Urothelium cell line (cell line): ENCODE measurements at regions not wholly inside any gene's neighbourhood (a gene's known extent, or its start where the extent isn't known, plus 50 kb on each side); places are given as distances from the start of the nearest gene placed in this dataset.
"Not testable (repeated sequence)": the region's sequence is repeated elsewhere in the genome, so short reads cannot be mapped to it uniquely, and the experiment has no call there.

Experiments used
- DNase-seq: peaks from one replicate; pipeline ENCODE4 v3.0.0; 2011; ENCODE audit warnings: low spot score, mixed read lengths
- FAIRE-seq: peaks from 2 replicates; lab custom pipeline; 2011; peaks lifted over from hg19 to GRCh38; lab: Jason Lieb, UNC

- no peak for DNase-seq
- no peak for FAIRE-seq
Measured at GRCh38 chr20:54323227-54323734, 115.4 kb downstream of the PFDN4 start.

- DNase-seq = no peak
- no peak for FAIRE-seq
Measured at GRCh38 chr20:54324041-54324440, 116.2 kb downstream of the PFDN4 start.

GRCh38 chr20:54324652-54325285, 116.9 kb downstream of the PFDN4 start:
- FAIRE-seq (peak; percentile 37), DNase-seq (no peak)

- FAIRE-seq (no peak), DNase-seq (no peak)
Measured at GRCh38 chr20:54335299-54335698, 127.4 kb downstream of the PFDN4 start.

GRCh38 chr20:54337144-54337543, 129.3 kb downstream of the PFDN4 start:
- FAIRE-seq (peak; percentile 40), DNase-seq (no peak)

- no peak for DNase-seq
- FAIRE-seq = peak; percentile 27
Measured at GRCh38 chr20:54339093-54339492, 131.2 kb downstream of the PFDN4 start.

- no peak for FAIRE-seq
- DNase-seq = no peak
Measured at GRCh38 chr20:54340206-54340605, 132.3 kb downstream of the PFDN4 start.

GRCh38 chr20:54340667-54341081, 132.8 kb downstream of the PFDN4 start:
- FAIRE-seq (no peak), DNase-seq (no peak)

- no peak for DNase-seq
- FAIRE-seq = no peak
Measured at GRCh38 chr20:54342258-54342920, 133.0 kb upstream of the DOK5 start.

- FAIRE-seq (no peak), DNase-seq (no peak)
Measured at GRCh38 chr20:54343099-54343498, 132.3 kb upstream of the DOK5 start.

- no peak for DNase-seq
- FAIRE-seq = no peak
Measured at GRCh38 chr20:54343634-54344033, 131.8 kb upstream of the DOK5 start.

GRCh38 chr20:54344832-54345231, 130.6 kb upstream of the DOK5 start:
- no peak for FAIRE-seq
- DNase-seq = no peak

GRCh38 chr20:54345301-54345724, 130.1 kb upstream of the DOK5 start:
- FAIRE-seq (no peak), DNase-seq (peak; percentile 76)

- DNase-seq = no peak
- FAIRE-seq = no peak
Measured at GRCh38 chr20:54345821-54346220, 129.6 kb upstream of the DOK5 start.

- FAIRE-seq (no peak), DNase-seq (no peak)
Measured at GRCh38 chr20:54346276-54346675, 129.1 kb upstream of the DOK5 start.

GRCh38 chr20:54347166-54347833, 128.1 kb upstream of the DOK5 start:
- FAIRE-seq (no peak), DNase-seq (no peak)

- FAIRE-seq (no peak), DNase-seq (peak; percentile 35)
Measured at GRCh38 chr20:54350415-54350814, 125.0 kb upstream of the DOK5 start.

GRCh38 chr20:54351371-54352136, 123.8 kb upstream of the DOK5 start:
- no peak for DNase-seq
- no peak for FAIRE-seq

GRCh38 chr20:54352541-54352940, 122.9 kb upstream of the DOK5 start:
- not testable (repeated sequence) for DNase-seq, FAIRE-seq

- FAIRE-seq = no peak
- DNase-seq = no peak
Measured at GRCh38 chr20:54353292-54353691, 122.1 kb upstream of the DOK5 start.

- FAIRE-seq = no peak
- no peak for DNase-seq
Measured at GRCh38 chr20:54355631-54356280, 119.6 kb upstream of the DOK5 start.
